IMR-90 (cell line): ENCODE measurements at regions not wholly inside any gene's neighbourhood (a gene's known extent, or its start where the extent isn't known, plus 50 kb on each side); places are given as distances from the start of the nearest gene placed in this dataset.

Experiments
- ATAC-seq: fragments of 200-7000 bp; cut with Tn5 transposase; 2 replicates; pipeline ENCODE4 v1.9.1; 2020; ENCODE audit warnings: low read depth, mild to moderate bottlenecking, moderate library complexity
- BruUV-seq: library from RNA; stranded (reverse); fragments of 400-500 nt; replicated peaks from 2 replicates; lab custom pipeline; 2021; lab: Mats Ljungman, UMichigan
- CTCF ChIA-PET: fragments of 300-600 bp; formaldehyde crosslinking; extraction: SDS; loops from one replicate; lab custom pipeline; 2021; ENCODE audit warnings: antibody characterized with exemption; lab: Yijun Ruan, JAX
- POLR2A ChIA-PET: fragments of 300-600 bp; sonication (Branson Sonifier 250); formaldehyde crosslinking; loops from one replicate; lab custom pipeline; 2022; ENCODE audit warnings: antibody characterized with exemption; ENCODE audit not compliant: unreplicated experiment; lab: Charles Lee
- DNase-seq: peaks from one replicate; pipeline ENCODE4 v3.0.0; 2013
- H2AFZ ChIP-seq: replicated peaks from 2 replicates; pipeline ENCODE3; 2013; ENCODE audit warnings: low read length, mild to moderate bottlenecking; ENCODE audit not compliant: poor library complexity
- H2AK5ac ChIP-seq: 2 replicates; pipeline ENCODE4 v1.6.1; 2013; ENCODE audit warnings: low read depth, low read length, inconsistent platforms
- H2AK9ac ChIP-seq: replicated peaks from 2 replicates; pipeline ENCODE3; 2013; ENCODE audit warnings: mild to moderate bottlenecking, low read depth, low read length, moderate library complexity; ENCODE audit not compliant: poor library complexity
- H2BK120ac ChIP-seq: 2 replicates; pipeline ENCODE4 v1.6.1; 2013; ENCODE audit warnings: low read depth, low read length, inconsistent platforms
- H2BK15ac ChIP-seq: 3 replicates; pipeline ENCODE4 v1.6.1; 2013; ENCODE audit warnings: low read depth, low read length, inconsistent platforms
- H2BK20ac ChIP-seq: 2 replicates; pipeline ENCODE4 v1.6.1; 2013; ENCODE audit warnings: low read depth, mild to moderate bottlenecking, inconsistent platforms, low read length, moderate library complexity
- H2BK5ac ChIP-seq: 2 replicates; pipeline ENCODE4 v1.6.1; 2013; ENCODE audit warnings: mild to moderate bottlenecking, low read depth, low read length, inconsistent platforms; ENCODE audit not compliant: poor library complexity, severe bottlenecking
- H3K14ac ChIP-seq: replicated peaks from 2 replicates; pipeline ENCODE4 v1.6.1; 2013; ENCODE audit warnings: low read depth, low read length, inconsistent platforms
- H3K18ac ChIP-seq: 2 replicates; pipeline ENCODE4 v1.6.1; 2013; ENCODE audit warnings: low read depth, low read length, control low read depth
- H3K23ac ChIP-seq: 2 replicates; pipeline ENCODE4 v1.6.1; 2013; ENCODE audit warnings: low read depth, low read length, inconsistent platforms
- H3K27ac ChIP-seq: 2 replicates; pipeline ENCODE4 v1.5.1; 2013; ENCODE audit warnings: mild to moderate bottlenecking, control low read depth, low read length; ENCODE audit not compliant: insufficient read depth
- H3K27me3 ChIP-seq: 2 replicates; pipeline ENCODE4 v1.6.1; 2013; ENCODE audit warnings: low read length; ENCODE audit not compliant: control insufficient read depth, insufficient read depth
- H3K36me3 ChIP-seq: 2 replicates; pipeline ENCODE4 v1.6.1; 2013; ENCODE audit warnings: low read length, mixed read lengths; ENCODE audit not compliant: control insufficient read depth, insufficient read depth
- H3K4ac ChIP-seq: 2 replicates; pipeline ENCODE4 v1.6.1; 2013; ENCODE audit warnings: low read depth, low read length, inconsistent platforms
- H3K4me1 ChIP-seq: 2 replicates; pipeline ENCODE4 v1.6.1; 2013; ENCODE audit warnings: low read length, mixed read lengths; ENCODE audit not compliant: control insufficient read depth, insufficient read depth
- H3K4me2 ChIP-seq: 2 replicates; pipeline ENCODE4 v1.6.1; 2013; ENCODE audit warnings: low read depth, mild to moderate bottlenecking, control low read depth, low read length, moderate library complexity
- H3K4me3 ChIP-seq: 2 replicates; pipeline ENCODE4 v1.5.1; 2013; ENCODE audit warnings: low read depth, mild to moderate bottlenecking, control low read depth, low read length, moderate library complexity; ENCODE audit not compliant: insufficient read depth
- H3K56ac ChIP-seq: 2 replicates; pipeline ENCODE4 v1.6.1; 2013; ENCODE audit warnings: low read length, inconsistent platforms; ENCODE audit not compliant: insufficient read depth; ENCODE audit errors: extremely low read depth
- H3K79me1 ChIP-seq, 2 experiments: 2 replicates each; pipeline ENCODE4 v1.6.1; 2013; ENCODE audit warnings: low read length in 2 of 2, inconsistent platforms in 1 of 2, low read depth in 1 of 2
- H3K9ac ChIP-seq: 2 replicates; pipeline ENCODE4 v1.6.1; 2013; ENCODE audit warnings: low read depth, low read length, control low read depth
- H3K9me1 ChIP-seq: 2 replicates; pipeline ENCODE4 v1.6.1; 2013; ENCODE audit warnings: low read length, inconsistent platforms; ENCODE audit not compliant: insufficient read depth
- H3K9me3 ChIP-seq: 2 replicates; pipeline ENCODE4 v1.6.1; 2013; ENCODE audit warnings: low read length; ENCODE audit not compliant: control insufficient read depth, insufficient read depth
- H4K20me1 ChIP-seq: 2 replicates; pipeline ENCODE4 v1.6.1; 2013; ENCODE audit warnings: low read length, inconsistent platforms; ENCODE audit not compliant: insufficient read depth
- H4K5ac ChIP-seq: 2 replicates; pipeline ENCODE4 v1.6.1; 2013; ENCODE audit warnings: mild to moderate bottlenecking, low read depth, low read length, control low read depth
- H4K8ac ChIP-seq, 2 experiments: 2 replicates each; pipeline ENCODE4 v1.6.1; 2013; ENCODE audit warnings: low read depth in 2 of 2, low read length in 2 of 2, control low read depth in 1 of 2, inconsistent platforms in 1 of 2
- H4K91ac ChIP-seq: 2 replicates; pipeline ENCODE4 v1.6.1; 2013; ENCODE audit warnings: low read depth, low read length, inconsistent platforms; ENCODE audit not compliant: insufficient read depth
- BHLHE40 ChIP-seq: fragments of 150-350 bp; IDR thresholded peaks from 2 replicates; pipeline ENCODE4 v1.6.1; 2016; ENCODE audit warnings: mild to moderate bottlenecking, low read depth, low read length
- CEBPB ChIP-seq: IDR thresholded peaks from 2 replicates; pipeline ENCODE4 v1.6.1; 2012; ENCODE audit warnings: low read depth, low read length, improper control_type of control experiment
- CHD1 ChIP-seq: IDR thresholded peaks from 2 replicates; pipeline ENCODE4 v1.6.1; 2012; ENCODE audit warnings: low read depth, low read length, improper control_type of control experiment
- CTCF ChIP-seq: conservative IDR thresholded peaks from 2 replicates; pipeline ENCODE4 v1.5.1; 2012; ENCODE audit warnings: mild to moderate bottlenecking, low read depth, low read length, improper control_type of control experiment
- FOS ChIP-seq: fragments of 150-350 bp; IDR thresholded peaks from 2 replicates; pipeline ENCODE4 v1.6.1; 2016; ENCODE audit warnings: low read depth, low read length
- MAFK ChIP-seq: IDR thresholded peaks from 2 replicates; pipeline ENCODE4 v1.6.1; 2012; ENCODE audit warnings: low read depth, low read length, improper control_type of control experiment
- MXI1 ChIP-seq: IDR thresholded peaks from 2 replicates; pipeline ENCODE4 v1.6.1; 2012; ENCODE audit warnings: low read depth, mild to moderate bottlenecking, low read length, moderate library complexity, borderline replicate concordance
- NFE2L2 ChIP-seq: fragments of 150-350 bp; IDR thresholded peaks from 2 replicates; pipeline ENCODE4 v1.6.1; 2016; ENCODE audit warnings: low read depth, mild to moderate bottlenecking, low read length
- POLR2A ChIP-seq: IDR thresholded peaks from 2 replicates; pipeline ENCODE4 v1.6.1; 2012; ENCODE audit warnings: mild to moderate bottlenecking, low read depth, low read length
- RAD21 ChIP-seq: IDR thresholded peaks from 2 replicates; pipeline ENCODE4 v1.6.1; 2012; ENCODE audit warnings: low read length, improper control_type of control experiment
- RCOR1 ChIP-seq: IDR thresholded peaks from 2 replicates; pipeline ENCODE4 v1.6.1; 2012; ENCODE audit warnings: mild to moderate bottlenecking, low read length, improper control_type of control experiment; ENCODE audit not compliant: insufficient replicate concordance
- SMC3 ChIP-seq: fragments of 150-350 bp; IDR thresholded peaks from 2 replicates; pipeline ENCODE4 v1.6.1; 2016; ENCODE audit warnings: low read depth, mild to moderate bottlenecking, antibody characterized with exemption, low read length, moderate library complexity
- USF2 ChIP-seq: fragments of 150-350 bp; IDR thresholded peaks from 2 replicates; pipeline ENCODE4 v1.6.1; 2017; ENCODE audit warnings: mild to moderate bottlenecking, antibody characterized with exemption, low read length, low read depth
- WGBS, 2 experiments: methylation state at CpG; one replicate each; pipeline versions ENCODE4 v1.1.5 to v1.1.7; 2013; ENCODE audit warnings: missing lambda C conversion rate in 2 of 2; ENCODE audit not compliant: insufficient read length in 1 of 2; ENCODE audit errors: extremely low coverage in 2 of 2; 5-methylcytosine and 5-hydroxymethylcytosine counted together
- dilution Hi-C: fragments of 300-500 bp; cut with HindIII; formaldehyde crosslinking; loops from one replicate; pipeline ENCODE4 v1.14.3; 2018; ENCODE audit warnings: low sequenced_read_pairs; ENCODE audit not compliant: unreplicated experiment
- in situ Hi-C: fragments of 300-500 bp; cut with MboI; formaldehyde crosslinking; loops from 3 replicates; pipeline ENCODE4 v1.14.3; 2019; ENCODE audit warnings: low sequenced_read_pairs, inconsistent platforms, mixed read lengths
- intact Hi-C: fragments of 100-400 bp; cut with micrococcal nuclease; formaldehyde crosslinking; loops from 2 replicates; pipeline ENCODE4 v1.10.0; 2022

GRCh38 chr2:158912765-158913164 is 55.7 kb upstream of the TANC1 start:
- TF ChIP-seq CHD1, result no peak
- TF ChIP-seq POLR2A, result no peak
- TF ChIP-seq BHLHE40, result no peak
- TF ChIP-seq FOS, result no peak
- no peak for TF ChIP-seq CTCF
- no peak for TF ChIP-seq CEBPB
- TF ChIP-seq RAD21, result no peak
- no peak for TF ChIP-seq USF2
- no peak for TF ChIP-seq NFE2L2
- TF ChIP-seq SMC3, result no peak
- no peak for TF ChIP-seq RCOR1
- no peak for TF ChIP-seq MAFK
- no peak for TF ChIP-seq MXI1

More at GRCh38 chr2:158912765-158913164, 55.7 kb upstream of the TANC1 start:
- Histone ChIP-seq H2BK5ac (no peak overlapping the region), H3K56ac (no peak overlapping the region), H3K4me2 (no peak overlapping the region), H3K23ac (no peak overlapping the region), H3K27ac (no peak overlapping the region), H2BK15ac (no peak overlapping the region), H3K18ac (no peak overlapping the region), H3K4ac (no peak overlapping the region), H2BK20ac (no peak overlapping the region), H4K5ac (no peak overlapping the region), H3K9ac (no peak overlapping the region), H3K4me3 (no peak overlapping the region), H2AFZ (no peak overlapping the region), H3K9me3 (no peaks in the 10 kb centered on the region), H3K36me3 (no peaks in the 10 kb centered on the region), H3K4me1 (no peaks in the 10 kb centered on the region), H3K27me3 (no peaks in the 10 kb centered on the region), H4K91ac (no peak overlapping the region), H4K20me1 (no peaks in the 10 kb centered on the region), H3K14ac (no peak overlapping the region), H2AK5ac (no peak overlapping the region; the same call in 1 of the 2 replicates), H3K9me1 (no peaks in the 10 kb centered on the region), H3K79me1 (no peaks in the 10 kb centered on the region), H2BK120ac (no peak overlapping the region), H4K8ac (no peak overlapping the region), H2AK9ac (no peak overlapping the region)
- CTCF ChIA-PET, result no interaction called here
- dilution Hi-C loops, result loop anchor here (25.0 kb wide), 1 partner anchor 200 kb away; no protein-coding TSS in a partner anchor
- no TSS peak for BruUV-seq
- no peak for DNase-seq
- intact Hi-C loops, result no loop called here
- no CpG with 5 or more reads among the region's 1 CpG for WGBS, 2 experiments
- POLR2A ChIA-PET, result no interaction called here
- ATAC-seq, result no peak
- in situ Hi-C loops, result no loop called here
